Neural progenitor cell (in vitro differentiated cells): ENCODE measurements at regions not wholly inside any gene's neighbourhood (a gene's known extent, or its start where the extent isn't known, plus 50 kb on each side); places are given as distances from the start of the nearest gene placed in this dataset.

Source experiments
- DNase-seq: peaks from one replicate; pipeline ENCODE4 v3.0.0-alpha.2; 2016; ENCODE audit warnings: low spot score
- H2AFZ ChIP-seq: fragments of 200-600 bp; sonication (generic); replicated peaks from 2 replicates; pipeline ENCODE4 v1.6.1; 2016; ENCODE audit warnings: antibody characterized with exemption
- H3F3A ChIP-seq: fragments of 200-600 bp; sonication (generic); 2 replicates; pipeline ENCODE4 v1.6.1; 2016; ENCODE audit warnings: antibody characterized with exemption, low read depth
- H3K27ac ChIP-seq: fragments of 200-600 bp; sonication (generic); 2 replicates; pipeline ENCODE4 v1.5.1; 2016; ENCODE audit warnings: mild to moderate bottlenecking
- H3K27me3 ChIP-seq: fragments of 200-600 bp; sonication (generic); 2 replicates; pipeline ENCODE4 v1.6.1; 2016; ENCODE audit warnings: mild to moderate bottlenecking, moderate library complexity
- H3K36me3 ChIP-seq: fragments of 200-600 bp; sonication (generic); 2 replicates; pipeline ENCODE4 v1.5.1; 2016
- H3K4me1 ChIP-seq: fragments of 200-600 bp; sonication (generic); 2 replicates; pipeline ENCODE4 v1.6.1; 2016; ENCODE audit warnings: mixed run types
- H3K4me2 ChIP-seq: fragments of 200-600 bp; sonication (generic); 2 replicates; pipeline ENCODE4 v1.6.1; 2016
- H3K4me3 ChIP-seq: fragments of 200-600 bp; sonication (generic); 2 replicates; pipeline ENCODE4 v1.5.1; 2016
- H3K79me2 ChIP-seq: fragments of 200-600 bp; sonication (generic); 2 replicates; pipeline ENCODE4 v1.6.1; 2016; ENCODE audit warnings: low read depth
- H3K9ac ChIP-seq: fragments of 200-600 bp; sonication (generic); 2 replicates; pipeline ENCODE4 v1.6.1; 2016
- H3K9me3 ChIP-seq: fragments of 200-600 bp; sonication (generic); 2 replicates; pipeline ENCODE4 v1.5.1; 2016; ENCODE audit warnings: low read depth
- H4K20me1 ChIP-seq: fragments of 200-600 bp; sonication (generic); 2 replicates; pipeline ENCODE4 v1.6.1; 2016; ENCODE audit warnings: low read depth
- H3K27ac Mint-ChIP-seq: 3 replicates; pipeline ENCODE4 v1.8.0; 2021; ENCODE audit warnings: mixed read lengths
- H3K27me3 Mint-ChIP-seq: 2 replicates; pipeline ENCODE4 v1.8.0; 2022; ENCODE audit warnings: low read depth, mild to moderate bottlenecking, inconsistent platforms, moderate library complexity, mixed read lengths; ENCODE audit not compliant: insufficient read depth
- H3K36me3 Mint-ChIP-seq: 3 replicates; pipeline ENCODE4 v1.8.0; 2021; ENCODE audit warnings: mixed read lengths
- H3K4me1 Mint-ChIP-seq: 3 replicates; pipeline ENCODE4 v1.8.0; 2021; ENCODE audit warnings: mixed read lengths
- H3K4me3 Mint-ChIP-seq: 3 replicates; pipeline ENCODE4 v1.8.0; 2021; ENCODE audit warnings: mild to moderate bottlenecking, moderate library complexity, mixed read lengths
- H3K9me3 Mint-ChIP-seq: 3 replicates; pipeline ENCODE4 v1.8.0; 2020; ENCODE audit warnings: mixed read lengths
- EZH2 ChIP-seq: fragments of 200-600 bp; sonication (generic); IDR thresholded peaks from 2 replicates; pipeline ENCODE4 v1.6.1; 2017; ENCODE audit warnings: antibody characterized with exemption, mild to moderate bottlenecking, moderate library complexity
- EZH2phosphoT487 ChIP-seq: fragments of 200-600 bp; sonication (generic); IDR thresholded peaks from 2 replicates; pipeline ENCODE4 v1.6.1; 2017; ENCODE audit warnings: antibody characterized with exemption
- TF ChIP-seq, protein P1 (sequence below): fragments of 200-600 bp; sonication (generic); IDR thresholded peaks from 2 replicates; pipeline ENCODE4 v1.5.1; 2017; ENCODE audit warnings: antibody characterized with exemption, mild to moderate bottlenecking

DNA sequence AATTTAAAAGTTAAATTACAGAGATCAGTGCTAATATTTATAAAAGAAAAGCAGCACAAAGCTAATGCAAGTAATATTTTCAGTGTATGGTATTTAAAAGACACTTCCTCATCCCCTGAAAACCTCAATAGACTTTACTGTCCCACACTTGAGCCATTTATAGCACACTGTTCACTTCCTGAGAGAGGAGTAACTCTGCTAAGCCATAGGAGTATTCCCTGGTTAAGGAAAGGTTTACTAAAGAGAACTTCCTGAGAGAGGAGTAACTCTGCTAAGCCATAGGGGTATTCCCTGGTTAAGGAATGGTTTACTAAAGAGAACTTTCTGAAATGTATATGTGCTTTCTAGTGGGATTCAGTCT lies 159.4 kb downstream of the NHLRC3 start:
- H3K4me3 Mint-ChIP-seq: no peak overlapping the region
- peaks cover 9% of the 10 kb centered on the region for H3K4me1 ChIP-seq
- H3K4me3 ChIP-seq: no peak overlapping the region
- H3K36me3 ChIP-seq: no peaks in the 10 kb centered on the region
- no peak overlapping the region for H3K27ac ChIP-seq
- H3K27me3 Mint-ChIP-seq: no peaks in the 10 kb centered on the region
- no peaks in the 10 kb centered on the region for H3K9me3 ChIP-seq
- peaks cover 6% of the 10 kb centered on the region for H3K4me1 Mint-ChIP-seq
- no peak overlapping the region for H3K4me2 ChIP-seq
- H3K36me3 Mint-ChIP-seq: no peaks in the 10 kb centered on the region
- H3K79me2 ChIP-seq: no peaks in the 10 kb centered on the region
- no peaks in the 10 kb centered on the region for H3K27me3 ChIP-seq
- H4K20me1 ChIP-seq: no peaks in the 10 kb centered on the region
- no peak overlapping the region for H2AFZ ChIP-seq
- TF ChIP-seq EZH2: no peak
- no peak for TF ChIP-seq EZH2phosphoT487
- TF ChIP-seq, protein P1, sequence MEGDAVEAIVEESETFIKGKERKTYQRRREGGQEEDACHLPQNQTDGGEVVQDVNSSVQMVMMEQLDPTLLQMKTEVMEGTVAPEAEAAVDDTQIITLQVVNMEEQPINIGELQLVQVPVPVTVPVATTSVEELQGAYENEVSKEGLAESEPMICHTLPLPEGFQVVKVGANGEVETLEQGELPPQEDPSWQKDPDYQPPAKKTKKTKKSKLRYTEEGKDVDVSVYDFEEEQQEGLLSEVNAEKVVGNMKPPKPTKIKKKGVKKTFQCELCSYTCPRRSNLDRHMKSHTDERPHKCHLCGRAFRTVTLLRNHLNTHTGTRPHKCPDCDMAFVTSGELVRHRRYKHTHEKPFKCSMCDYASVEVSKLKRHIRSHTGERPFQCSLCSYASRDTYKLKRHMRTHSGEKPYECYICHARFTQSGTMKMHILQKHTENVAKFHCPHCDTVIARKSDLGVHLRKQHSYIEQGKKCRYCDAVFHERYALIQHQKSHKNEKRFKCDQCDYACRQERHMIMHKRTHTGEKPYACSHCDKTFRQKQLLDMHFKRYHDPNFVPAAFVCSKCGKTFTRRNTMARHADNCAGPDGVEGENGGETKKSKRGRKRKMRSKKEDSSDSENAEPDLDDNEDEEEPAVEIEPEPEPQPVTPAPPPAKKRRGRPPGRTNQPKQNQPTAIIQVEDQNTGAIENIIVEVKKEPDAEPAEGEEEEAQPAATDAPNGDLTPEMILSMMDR: no peak
- DNase-seq: no peak
- H3K9me3 Mint-ChIP-seq: no peaks in the 10 kb centered on the region
- H3K9ac ChIP-seq: no peak overlapping the region
- H3F3A ChIP-seq: no peaks in the 10 kb centered on the region
- no peak overlapping the region for H3K27ac Mint-ChIP-seq

DNA sequence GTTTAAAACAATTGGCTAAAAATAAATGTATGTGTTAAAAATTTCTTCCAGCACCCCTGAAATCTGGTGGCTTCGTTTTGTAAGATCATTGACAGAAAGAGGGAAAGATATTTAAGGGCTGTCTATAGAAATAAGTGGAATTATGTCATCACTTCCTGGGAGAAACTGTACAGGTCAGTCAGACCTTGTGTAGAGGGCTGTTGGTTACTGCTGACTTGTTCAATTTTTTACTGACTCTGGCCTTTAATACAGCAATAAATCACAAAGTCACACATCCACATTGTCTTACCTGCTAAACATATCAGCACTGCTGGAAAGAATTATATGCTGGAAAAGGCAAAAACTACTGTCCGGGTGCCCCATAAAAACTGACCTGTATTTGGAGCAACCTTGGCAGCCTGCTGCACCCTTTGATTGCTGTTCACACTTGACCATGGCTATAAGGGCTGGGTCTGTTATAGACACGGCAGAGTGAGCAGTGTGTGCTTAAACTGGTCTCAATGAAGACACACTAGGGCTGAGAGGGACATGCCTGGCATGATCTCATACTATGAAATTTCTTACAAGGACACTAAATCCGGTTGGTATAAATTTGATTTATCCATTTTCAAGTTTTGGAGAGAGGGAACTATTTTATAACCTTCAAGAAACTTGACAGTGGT lies 162.1 kb downstream of the NHLRC3 start:
- H3K36me3 Mint-ChIP-seq: no peaks in the 10 kb centered on the region
- H4K20me1 ChIP-seq: no peaks in the 10 kb centered on the region
- H3K4me3 ChIP-seq: no peak overlapping the region
- H3K4me1 Mint-ChIP-seq: peaks cover 6% of the 10 kb centered on the region
- no peaks in the 10 kb centered on the region for H3K9me3 Mint-ChIP-seq
- H3F3A ChIP-seq: no peaks in the 10 kb centered on the region
- no peak overlapping the region for H3K9ac ChIP-seq
- no peaks in the 10 kb centered on the region for H3K79me2 ChIP-seq
- H3K9me3 ChIP-seq: no peaks in the 10 kb centered on the region
- H3K27ac Mint-ChIP-seq: no peak overlapping the region
- no peak overlapping the region for H2AFZ ChIP-seq
- TF ChIP-seq, protein P1: no peak
- no peak for TF ChIP-seq EZH2phosphoT487
- H3K27ac ChIP-seq: no peak overlapping the region
- DNase-seq: no peak
- no peaks in the 10 kb centered on the region for H3K27me3 Mint-ChIP-seq
- no peak overlapping the region for H3K4me2 ChIP-seq
- H3K4me1 ChIP-seq: peaks cover 9% of the 10 kb centered on the region
- no peaks in the 10 kb centered on the region for H3K36me3 ChIP-seq
- no peak overlapping the region for H3K4me3 Mint-ChIP-seq
- H3K27me3 ChIP-seq: no peaks in the 10 kb centered on the region

DNA sequence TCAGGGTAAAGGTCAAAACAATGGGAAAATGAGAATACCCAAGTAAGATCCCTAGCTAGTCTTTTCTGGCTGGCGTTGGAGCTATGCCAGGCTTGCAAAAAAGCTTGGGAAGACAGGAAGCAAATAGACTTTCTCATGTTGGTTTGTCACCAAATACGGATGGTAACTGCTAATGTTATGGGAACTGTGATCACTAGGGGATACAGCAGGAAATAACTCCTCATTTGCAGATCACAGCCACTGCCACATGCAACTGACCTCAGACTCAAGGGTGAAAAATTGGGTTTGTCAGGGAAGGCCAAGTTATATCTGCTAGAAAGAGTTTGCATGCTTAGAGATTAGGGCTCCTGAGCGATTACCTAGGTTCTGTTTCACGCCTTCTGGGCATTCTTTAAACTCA lies 162.9 kb downstream of the NHLRC3 start:
- Histone ChIP-seq H3K9ac (no peak overlapping the region), H3K4me3 (no peak overlapping the region), H2AFZ (no peak overlapping the region), H3K9me3 (no peaks in the 10 kb centered on the region), H3F3A (no peaks in the 10 kb centered on the region), H3K4me1 (peaks cover 9% of the 10 kb centered on the region), H3K79me2 (no peaks in the 10 kb centered on the region), H3K27me3 (no peaks in the 10 kb centered on the region), H3K36me3 (no peaks in the 10 kb centered on the region), H3K27ac (no peak overlapping the region), H4K20me1 (no peaks in the 10 kb centered on the region), H3K4me2 (no peak overlapping the region)
- DNase-seq: no peak
- no peaks in the 10 kb centered on the region for H3K36me3 Mint-ChIP-seq
- no peak overlapping the region for H3K4me3 Mint-ChIP-seq
- H3K27ac Mint-ChIP-seq: peak overlapping the region; percentile 1
- no peaks in the 10 kb centered on the region for H3K9me3 Mint-ChIP-seq
- H3K4me1 Mint-ChIP-seq: peaks cover 6% of the 10 kb centered on the region
- H3K27me3 Mint-ChIP-seq: no peaks in the 10 kb centered on the region
- no peak for TF ChIP-seq EZH2phosphoT487
- TF ChIP-seq, protein P1: no peak
- no peak for TF ChIP-seq EZH2
